ENCODE measurements at regions not wholly inside any gene's neighbourhood (a gene's known extent, or its start where the extent isn't known, plus 50 kb on each side); places are given as distances from the start of the nearest gene placed in this dataset.

- DNase-seq (ENCODE audit: low read depth), result no peak
Observed at GRCh38 chr10:129339191-129339590, 127.8 kb upstream of the MGMT start.

- no peak for DNase-seq (ENCODE audit: low read depth)
Observed at GRCh38 chr10:129339841-129340240, 127.2 kb upstream of the MGMT start.

GRCh38 chr10:129341087-129341486 is 126.0 kb upstream of the MGMT start:
- no peak for DNase-seq (ENCODE audit: low read depth)

- no peak for DNase-seq (ENCODE audit: low read depth)
Observed at GRCh38 chr10:129342385-129342784, 124.7 kb upstream of the MGMT start.

DNA sequence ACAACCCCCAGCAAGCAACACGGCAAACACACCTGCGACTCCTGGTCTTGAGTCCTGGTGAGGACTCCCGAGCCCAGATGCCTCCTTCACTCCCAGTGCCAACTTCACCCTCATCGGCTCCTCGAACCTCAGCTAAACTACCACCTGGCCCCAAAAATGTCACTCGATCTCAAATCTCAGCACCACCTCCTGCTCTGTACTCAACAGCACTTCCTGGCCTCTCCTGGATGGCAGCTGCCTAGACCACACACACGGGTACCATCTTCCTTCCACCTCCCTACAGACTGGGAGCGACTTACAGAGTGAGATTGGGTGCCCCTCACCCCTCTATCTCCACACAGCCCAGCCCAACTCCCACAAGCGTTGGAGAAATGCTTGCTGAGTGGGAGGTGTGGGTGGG is 123.9 kb upstream of the MGMT start:
- no peak for DNase-seq (ENCODE audit: low read depth)

DNA sequence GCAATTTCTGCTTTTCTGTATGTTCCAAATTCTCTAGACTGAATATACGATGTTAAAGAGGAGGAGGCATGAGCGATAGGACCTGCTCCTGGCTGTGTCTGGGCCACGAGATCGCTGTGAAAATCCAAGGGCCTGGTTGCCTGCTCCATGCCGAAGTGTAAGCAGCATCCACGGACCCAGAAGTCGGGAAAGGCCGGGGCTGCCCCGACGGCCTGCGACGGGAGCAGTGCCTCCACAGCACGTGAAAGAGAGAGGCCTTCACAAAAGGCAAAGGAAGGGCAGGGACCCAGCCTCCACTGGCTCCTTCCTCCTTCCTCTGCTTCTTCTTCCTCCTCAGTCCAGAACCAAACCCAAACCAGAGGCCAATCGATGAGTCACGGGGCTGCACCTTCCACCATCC is 122.9 kb upstream of the MGMT start:
- DNase-seq (ENCODE audit: low read depth), result no peak

DNA sequence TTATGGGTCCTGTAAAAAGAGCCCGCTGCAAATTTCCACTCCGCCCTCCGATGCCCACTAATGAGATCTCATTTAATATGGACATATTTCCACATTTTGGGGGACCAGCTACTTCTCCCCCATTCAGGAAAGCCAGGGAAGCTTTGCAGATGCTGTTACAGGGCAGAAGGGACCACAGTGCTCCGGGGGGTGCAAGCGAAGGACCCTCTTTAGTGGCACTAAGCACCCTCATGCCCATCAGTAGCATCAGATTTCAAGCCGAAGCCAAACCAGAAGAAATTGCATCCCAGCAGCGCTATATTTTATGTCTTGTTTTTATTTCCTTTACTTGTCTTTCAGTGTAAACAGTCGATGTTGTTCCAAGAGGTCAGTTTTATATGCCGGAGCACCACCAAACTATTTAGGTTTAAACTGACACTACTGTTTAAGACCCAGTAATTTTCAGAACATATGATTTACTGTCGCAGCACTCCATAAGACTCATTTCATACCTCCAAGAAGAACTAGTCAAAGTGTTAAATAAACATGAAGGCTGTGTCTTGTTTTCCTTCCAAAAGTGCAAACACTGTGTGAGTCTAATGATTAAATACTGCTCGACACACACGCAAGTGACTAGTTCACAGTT is 122.2 kb upstream of the MGMT start:
- no peak for DNase-seq (ENCODE audit: low read depth)

- DNase-seq (ENCODE audit: low read depth), result no peak
Observed at GRCh38 chr10:129345763-129346162, 121.3 kb upstream of the MGMT start.

GRCh38 chr10:129350690-129351089 is 116.4 kb upstream of the MGMT start:
- DNase-seq (ENCODE audit: low read depth), result no peak

- DNase-seq (ENCODE audit: low read depth), result no peak
Observed at GRCh38 chr10:129353101-129353500, 113.9 kb upstream of the MGMT start.

DNA sequence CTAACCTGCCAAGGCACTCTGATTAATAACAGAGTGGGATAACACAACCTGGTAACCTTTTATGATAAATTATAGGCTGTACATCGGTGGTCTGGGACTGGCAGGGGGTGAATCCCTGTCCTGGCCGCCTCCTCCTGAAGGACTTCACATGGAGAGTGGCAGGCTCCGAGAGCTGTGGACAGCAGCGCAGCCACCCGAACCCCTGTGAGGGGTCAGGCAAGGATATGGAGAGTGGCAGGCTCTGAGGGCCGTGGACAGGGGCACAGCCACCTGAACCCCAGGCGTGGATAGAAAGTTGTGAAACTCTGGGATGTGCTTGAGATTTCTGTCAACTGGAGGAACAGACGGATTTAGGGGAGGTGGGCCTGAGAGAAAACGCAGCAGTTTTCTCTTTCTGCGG is 107.0 kb upstream of the MGMT start:
- no peak for DNase-seq (ENCODE audit: low read depth)

DNA sequence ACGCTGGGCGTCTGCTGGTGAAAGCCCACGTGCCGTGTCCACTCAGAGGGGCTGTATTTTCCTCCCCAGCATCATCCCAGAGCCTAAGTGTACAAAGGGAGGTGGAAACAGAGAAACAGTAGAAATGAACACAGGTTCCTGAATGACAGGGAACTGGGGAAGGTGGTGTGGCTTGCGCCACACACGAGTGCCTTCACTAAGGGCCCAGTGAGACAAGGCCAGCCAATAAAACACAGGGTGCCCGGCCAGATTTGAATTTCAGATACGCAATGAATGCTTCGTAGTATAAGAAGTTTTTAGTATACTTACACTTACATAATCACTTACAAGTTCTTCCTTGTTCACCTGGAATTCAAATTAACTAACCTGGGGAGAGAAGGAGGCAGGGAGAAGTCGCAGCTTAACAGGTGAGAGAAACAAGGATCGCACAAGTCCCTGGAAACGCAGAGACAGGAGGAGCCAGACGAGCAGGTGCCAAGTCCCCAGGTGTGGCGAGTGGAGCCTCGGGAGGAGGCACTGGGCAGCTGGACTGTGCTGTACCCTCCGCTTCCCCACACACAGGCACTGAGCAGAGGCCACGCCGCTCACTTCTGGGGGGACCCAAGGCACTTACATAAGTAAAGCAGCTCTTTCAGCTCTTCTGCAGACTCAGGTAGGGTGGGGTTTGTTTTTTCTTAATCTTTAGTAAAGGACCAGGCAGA is 105.2 kb upstream of the MGMT start:
- DNase-seq (ENCODE audit: low read depth), result no peak

GRCh38 chr10:129364949-129365348 is 102.1 kb upstream of the MGMT start:
- no peak for DNase-seq (ENCODE audit: low read depth)

DNA sequence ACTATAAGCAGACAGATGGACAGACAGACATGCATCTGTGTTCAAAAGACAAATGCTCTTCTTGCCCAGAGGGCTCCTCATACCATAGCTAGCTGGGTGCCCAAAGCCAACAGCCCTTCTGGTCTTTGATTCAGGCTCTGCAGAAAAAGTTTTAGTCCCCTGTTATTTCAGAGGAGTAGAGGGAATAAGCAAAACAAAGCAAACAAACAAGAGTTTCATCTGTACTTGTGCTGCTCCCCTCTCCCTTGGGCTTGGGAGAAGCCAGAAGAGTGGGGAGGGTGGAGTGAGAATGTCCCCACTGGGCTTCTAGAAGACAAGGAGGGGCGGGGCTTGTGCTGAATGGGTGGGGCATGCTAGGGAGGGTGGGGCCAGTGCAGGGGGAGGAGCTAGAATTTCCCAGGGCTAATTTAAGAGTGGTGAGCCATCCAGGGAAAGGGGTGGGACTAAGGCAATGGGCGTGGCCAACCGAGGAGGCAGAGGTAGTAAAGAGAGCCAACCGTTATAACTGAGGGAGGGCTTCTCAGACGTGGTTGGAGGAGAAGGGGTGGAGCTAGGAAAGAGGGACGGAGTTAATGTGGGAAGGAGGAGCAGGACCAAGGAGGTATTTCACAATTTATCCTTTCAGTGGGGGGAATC is 101.2 kb upstream of the MGMT start:
- DNase-seq (ENCODE audit: low read depth), result peak; percentile 15

GRCh38 chr10:129366450-129366849 is 100.6 kb upstream of the MGMT start:
- no peak for DNase-seq (ENCODE audit: low read depth)

- DNase-seq (ENCODE audit: low read depth), result no peak
Observed at GRCh38 chr10:129369566-129369965, 97.5 kb upstream of the MGMT start.

DNA sequence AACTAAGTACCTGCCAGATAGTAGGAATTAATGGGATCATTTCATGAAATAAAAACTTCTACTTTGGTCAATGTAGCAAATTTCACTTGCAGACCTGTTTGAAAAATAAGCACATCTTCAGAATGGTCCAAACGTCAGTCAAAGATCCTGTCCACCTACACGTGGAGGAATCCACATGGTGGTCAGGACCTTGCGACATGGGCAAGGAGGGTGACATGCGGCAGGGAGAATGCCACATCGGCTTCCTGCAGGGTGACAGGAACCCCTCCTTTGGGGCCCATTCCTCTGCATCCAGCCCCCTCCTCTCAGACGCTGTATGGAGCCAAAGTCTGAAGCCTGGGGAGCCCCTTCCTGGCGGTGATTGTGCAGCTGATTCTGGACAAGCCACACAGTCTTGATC is 95.5 kb upstream of the MGMT start:
- DNase-seq (ENCODE audit: low read depth), result no peak

DNA sequence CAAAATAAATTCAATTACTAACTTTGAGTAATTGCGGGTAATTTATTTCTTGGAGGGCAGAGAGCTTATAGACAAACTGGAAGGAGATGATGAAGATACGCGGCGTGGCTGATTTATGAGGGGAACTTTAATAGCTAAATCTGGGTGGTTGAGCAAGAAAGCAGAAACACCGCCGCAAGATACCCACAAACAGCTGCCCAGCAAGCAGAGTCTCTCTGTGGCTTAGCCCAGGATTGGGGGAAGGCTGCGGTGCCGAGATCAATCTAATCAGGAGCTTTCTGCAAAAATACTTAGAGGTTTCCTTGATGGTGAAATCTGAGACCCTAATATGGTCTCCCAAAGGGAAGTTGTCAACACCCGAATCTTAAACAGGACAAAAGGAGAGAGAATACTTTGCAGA is 94.9 kb upstream of the MGMT start:
- DNase-seq (ENCODE audit: low read depth), result no peak

- DNase-seq (ENCODE audit: low read depth), result no peak
Observed at GRCh38 chr10:129373231-129373630, 93.8 kb upstream of the MGMT start.

DNA sequence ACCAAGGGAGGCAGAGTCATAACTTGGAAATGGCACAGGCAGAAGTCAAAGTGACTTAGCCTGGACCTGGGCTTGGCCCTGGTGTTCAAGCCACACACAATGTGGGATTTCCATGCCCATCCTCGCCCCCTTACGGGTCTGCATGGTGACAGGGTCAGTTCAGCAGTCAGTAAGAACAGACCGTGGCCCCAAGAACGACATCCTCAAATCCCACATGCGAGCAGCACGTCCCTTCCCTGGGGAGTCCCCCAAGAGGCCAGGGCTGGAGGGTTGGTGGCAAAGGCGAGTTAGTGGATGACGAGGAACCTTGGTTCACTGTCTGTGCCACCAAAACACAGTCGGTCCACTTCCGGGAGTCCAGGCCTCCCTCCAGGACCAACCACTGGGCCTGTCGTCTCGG is 93.3 kb upstream of the MGMT start:
- DNase-seq (ENCODE audit: low read depth), result no peak

- DNase-seq (ENCODE audit: low read depth), result no peak
Observed at GRCh38 chr10:129375171-129375570, 91.9 kb upstream of the MGMT start.

- DNase-seq (ENCODE audit: low read depth), result no peak
Observed at GRCh38 chr10:129375912-129376311, 91.1 kb upstream of the MGMT start.

- no peak for DNase-seq (ENCODE audit: low read depth)
Observed at GRCh38 chr10:129380279-129380678, 86.8 kb upstream of the MGMT start.
